PC-3 (cell line): ENCODE measurements at regions not wholly inside any gene's neighbourhood (a gene's known extent, or its start where the extent isn't known, plus 50 kb on each side); places are given as distances from the start of the nearest gene placed in this dataset.

Experiments
- ATAC-seq: fragments of 200-7000 bp; cut with Tn5 transposase; 2 replicates; pipeline ENCODE4 v1.9.1; 2020; ENCODE audit warnings: mild to moderate bottlenecking, moderate library complexity
- BruUV-seq: library from RNA; stranded (reverse); fragments of 400-500 nt; replicated peaks from 2 replicates; lab custom pipeline; 2021; lab: Mats Ljungman, UMichigan
- CTCF ChIA-PET: fragments of 300-600 bp; sonication (Branson Sonifier 250); formaldehyde crosslinking; loops from one replicate; lab custom pipeline; 2022; ENCODE audit warnings: antibody characterized with exemption; lab: Charles Lee
- POLR2A ChIA-PET: fragments of 300-600 bp; sonication (Branson Sonifier 250); formaldehyde crosslinking; loops from one replicate; lab custom pipeline; 2022; ENCODE audit warnings: antibody characterized with exemption; ENCODE audit not compliant: unreplicated experiment; lab: Charles Lee
- DNase-seq: peaks from one replicate; pipeline ENCODE4 v3.0.0-alpha.2; 2015
- H2AFZ ChIP-seq: fragments of 300-600 bp; sonication (generic); 2 replicates; pipeline ENCODE4 v1.6.0; 2016; ENCODE audit warnings: antibody characterized with exemption, low read length
- H3F3A ChIP-seq: fragments of 300-600 bp; sonication (generic); one replicate; pipeline ENCODE4 v1.6.0; 2017; ENCODE audit warnings: antibody characterized with exemption, low read length, control low read depth, mild to moderate bottlenecking; ENCODE audit not compliant: unreplicated experiment
- H3K27ac ChIP-seq: fragments of 300-600 bp; sonication (generic); 2 replicates; pipeline ENCODE4 v1.5.1; 2016; ENCODE audit warnings: mild to moderate bottlenecking, low read length
- H3K27me3 ChIP-seq: fragments of 300-600 bp; sonication (generic); 2 replicates; pipeline ENCODE4 v1.6.1; 2016; ENCODE audit warnings: low read length, mixed read lengths
- H3K36me3 ChIP-seq: fragments of 300-600 bp; sonication (generic); 2 replicates; pipeline ENCODE4 v1.6.1; 2016; ENCODE audit warnings: low read depth, mixed run types, low read length, mixed read lengths
- H3K4me1 ChIP-seq: fragments of 300-600 bp; sonication (generic); 2 replicates; pipeline ENCODE4 v1.5.1; 2016; ENCODE audit warnings: low read length; ENCODE audit not compliant: insufficient read depth
- H3K4me2 ChIP-seq: fragments of 300-600 bp; sonication (generic); 2 replicates; pipeline ENCODE4 v1.6.0; 2016; ENCODE audit warnings: low read length
- H3K4me3 ChIP-seq: fragments of 300-600 bp; sonication (generic); 2 replicates; pipeline ENCODE4 v1.5.1; 2016; ENCODE audit warnings: mild to moderate bottlenecking, low read length, mixed read lengths
- H3K79me2 ChIP-seq: fragments of 300-600 bp; sonication (generic); 2 replicates; pipeline ENCODE4 v1.6.1; 2017; ENCODE audit warnings: low read length, mixed read lengths
- H3K9ac ChIP-seq: fragments of 300-600 bp; sonication (generic); 2 replicates; pipeline ENCODE4 v1.6.0; 2016; ENCODE audit warnings: mild to moderate bottlenecking, low read length
- H3K9me2 ChIP-seq: fragments of 300-600 bp; sonication (generic); replicated peaks from 2 replicates; pipeline ENCODE4 v1.6.1; 2016; ENCODE audit warnings: mixed run types, low read length, mixed read lengths
- H3K9me3 ChIP-seq: fragments of 300-600 bp; sonication (generic); 2 replicates; pipeline ENCODE4 v1.6.1; 2016; ENCODE audit warnings: low read length, mixed read lengths
- H4K20me1 ChIP-seq: fragments of 300-600 bp; sonication (generic); 2 replicates; pipeline ENCODE4 v1.6.1; 2016; ENCODE audit warnings: low read length, mixed read lengths
- CTCF ChIP-seq: fragments of 300-600 bp; sonication (generic); conservative IDR thresholded peaks from 2 replicates; pipeline ENCODE4 v1.5.1; 2017; ENCODE audit warnings: antibody characterized with exemption, low read depth, mild to moderate bottlenecking, low read length
- EZH2 ChIP-seq: fragments of 300-600 bp; sonication (generic); IDR thresholded peaks from one replicate; pipeline ENCODE4 v1.6.1; 2017; ENCODE audit warnings: antibody characterized with exemption, mild to moderate bottlenecking, low read length; ENCODE audit not compliant: unreplicated experiment
- EZH2phosphoT487 ChIP-seq: fragments of 300-600 bp; sonication (generic); IDR thresholded peaks from 2 replicates; pipeline ENCODE4 v1.6.1; 2018; ENCODE audit warnings: mild to moderate bottlenecking, antibody characterized with exemption, low read length, borderline replicate concordance
- intact Hi-C: fragments of 100-400 bp; cut with micrococcal nuclease; formaldehyde crosslinking; loops from 2 replicates; pipeline ENCODE4 v1.9.0; 2023

GRCh38 chr12:84079626-84080025, 833.0 kb downstream of the SLC6A15 start:
- TF ChIP-seq CTCF = no peak
- no peak for TF ChIP-seq EZH2phosphoT487
- TF ChIP-seq EZH2 = no peak
- Histone ChIP-seq H3K4me3 (no peak overlapping the region), H4K20me1 (no peaks in the 10 kb centered on the region), H3K9ac (no peak overlapping the region), H3K27me3 (no peaks in the 10 kb centered on the region), H3K27ac (no peak overlapping the region), H3K9me2 (no peaks in the 10 kb centered on the region), H3K4me2 (peak overlapping the region; percentile 63), H2AFZ (peak overlapping the region; percentile 71), H3K4me1 (peaks cover 8% of the 10 kb centered on the region; the same call in 1 of the 2 replicates), H3K9me3 (no peaks in the 10 kb centered on the region), H3K36me3 (no peaks in the 10 kb centered on the region), H3F3A (no peaks in the 10 kb centered on the region), H3K79me2 (no peaks in the 10 kb centered on the region)
- DNase-seq (peak; percentile 17), ATAC-seq (no peak)
- intact Hi-C loops = no loop called here
- no TSS peak for BruUV-seq
- ChIA-PET POLR2A (no interaction called here), CTCF (no interaction called here)

GRCh38 chr12:84077679-84078078, 834.9 kb downstream of the SLC6A15 start:
- no TSS peak for BruUV-seq
- intact Hi-C loops = no loop called here
- H3K27ac ChIP-seq = no peak overlapping the region
- TF ChIP-seq EZH2phosphoT487 = no peak
- TF ChIP-seq EZH2 = no peak
- TF ChIP-seq CTCF = no peak
- H3K4me1 ChIP-seq = peaks cover 8% of the 10 kb centered on the region; the same call in 1 of the 2 replicates
- no peak overlapping the region for H2AFZ ChIP-seq
- ChIA-PET CTCF (no interaction called here), POLR2A (no interaction called here)
- H3F3A ChIP-seq = no peaks in the 10 kb centered on the region
- H3K9ac ChIP-seq = no peak overlapping the region
- DNase-seq = no peak
- no peak for ATAC-seq
- H3K4me3 ChIP-seq = no peak overlapping the region
- H3K4me2 ChIP-seq = no peak overlapping the region
- H3K27me3 ChIP-seq = no peaks in the 10 kb centered on the region
- H3K9me3 ChIP-seq = no peaks in the 10 kb centered on the region
- no peaks in the 10 kb centered on the region for H4K20me1 ChIP-seq
- H3K79me2 ChIP-seq = no peaks in the 10 kb centered on the region
- no peaks in the 10 kb centered on the region for H3K36me3 ChIP-seq
- H3K9me2 ChIP-seq = no peaks in the 10 kb centered on the region

GRCh38 chr12:84075991-84076390, 836.6 kb downstream of the SLC6A15 start:
- Histone ChIP-seq H3K9me3 (no peaks in the 10 kb centered on the region), H3K36me3 (no peaks in the 10 kb centered on the region), H3K4me3 (no peak overlapping the region), H4K20me1 (no peaks in the 10 kb centered on the region), H3F3A (no peaks in the 10 kb centered on the region), H3K9me2 (no peaks in the 10 kb centered on the region), H3K4me2 (no peak overlapping the region), H3K27me3 (no peaks in the 10 kb centered on the region), H3K79me2 (no peaks in the 10 kb centered on the region), H3K4me1 (peaks cover 8% of the 10 kb centered on the region; the same call in 1 of the 2 replicates), H2AFZ (no peak overlapping the region), H3K9ac (no peak overlapping the region), H3K27ac (no peak overlapping the region)
- DNase-seq (no peak), ATAC-seq (no peak)
- ChIA-PET CTCF (no interaction called here), POLR2A (no interaction called here)
- intact Hi-C loops = no loop called here
- TF ChIP-seq EZH2phosphoT487 (no peak), EZH2 (no peak), CTCF (no peak)
- no TSS peak for BruUV-seq
